Activated CD4-positive, alpha-beta memory T cell treated with anti-CD3 and anti-CD28 coated beads for 36 hours (primary cell): ENCODE measurements at regions not wholly inside any gene's neighbourhood (a gene's known extent, or its start where the extent isn't known, plus 50 kb on each side); places are given as distances from the start of the nearest gene placed in this dataset.

ENCODE experiments used
- CTCF ChIA-PET: fragments of 350-600 bp; sonication (Branson Sonifier 250); formaldehyde crosslinking; loops from one replicate; lab custom pipeline; 2021; ENCODE audit warnings: antibody characterized with exemption, inconsistent platforms; lab: Charles Lee
- POLR2A ChIA-PET: fragments of 350-600 bp; sonication (Branson Sonifier 250); formaldehyde crosslinking; loops from one replicate; lab custom pipeline; 2021; ENCODE audit warnings: antibody characterized with exemption; lab: Charles Lee
- DNase-seq: peaks from one replicate; pipeline ENCODE4 v3.0.0-alpha.2; 2020
- H3K27ac Mint-ChIP-seq: one replicate; pipeline ENCODE4 v1.8.0; 2021; ENCODE audit warnings: mixed read lengths
- H3K27me3 Mint-ChIP-seq: one replicate; pipeline ENCODE4 v1.8.0; 2021; ENCODE audit warnings: mixed read lengths
- H3K36me3 Mint-ChIP-seq: one replicate; pipeline ENCODE4 v1.8.0; 2021; ENCODE audit warnings: mixed read lengths
- H3K4me1 Mint-ChIP-seq: one replicate; pipeline ENCODE4 v1.8.0; 2021; ENCODE audit warnings: low read depth, mixed read lengths
- H3K4me3 Mint-ChIP-seq: one replicate; pipeline ENCODE4 v1.8.0; 2021; ENCODE audit warnings: mild to moderate bottlenecking, mixed read lengths
- H3K9me3 Mint-ChIP-seq: one replicate; pipeline ENCODE4 v1.8.0; 2021; ENCODE audit warnings: mixed read lengths
- intact Hi-C: fragments of 100-400 bp; cut with micrococcal nuclease; formaldehyde crosslinking; loops from one replicate; pipeline ENCODE4 v1.15.1; 2023

GRCh38 chr7:116390363-116390762 lies 109.2 kb upstream of the CAV2 start:
- POLR2A ChIA-PET: no interaction called here
- CTCF ChIA-PET: no interaction called here
- no peaks in the 10 kb centered on the region for H3K9me3 Mint-ChIP-seq

GRCh38 chr7:116392806-116393205 lies 106.7 kb upstream of the CAV2 start:
- intact Hi-C loops: no loop called here
- ChIA-PET CTCF (no interaction called here), POLR2A (no interaction called here)
- no peaks in the 10 kb centered on the region for H3K36me3 Mint-ChIP-seq
- no peak overlapping the region for H3K27ac Mint-ChIP-seq
- H3K4me3 Mint-ChIP-seq: no peak overlapping the region
- no peaks in the 10 kb centered on the region for H3K4me1 Mint-ChIP-seq
- H3K27me3 Mint-ChIP-seq: peaks cover 7% of the 10 kb centered on the region
- peaks cover 2% of the 10 kb centered on the region for H3K9me3 Mint-ChIP-seq
- DNase-seq: no peak

More at GRCh38 chr7:116390363-116390762, 109.2 kb upstream of the CAV2 start:
- Mint-ChIP-seq H3K27ac (no peak overlapping the region), H3K4me3 (no peak overlapping the region), H3K4me1 (no peaks in the 10 kb centered on the region), H3K27me3 (peaks cover 5% of the 10 kb centered on the region), H3K36me3 (no peaks in the 10 kb centered on the region)
- intact Hi-C loops: no loop called here
- DNase-seq: no peak

- ChIA-PET POLR2A (no interaction called here), CTCF (no interaction called here)
- H3K27me3 Mint-ChIP-seq: peaks cover 9% of the 10 kb centered on the region
- H3K36me3 Mint-ChIP-seq: no peaks in the 10 kb centered on the region
- H3K4me3 Mint-ChIP-seq: no peak overlapping the region
- no peak overlapping the region for H3K27ac Mint-ChIP-seq
- H3K9me3 Mint-ChIP-seq: peaks cover 4% of the 10 kb centered on the region
- no peak for DNase-seq
- H3K4me1 Mint-ChIP-seq: no peaks in the 10 kb centered on the region
- intact Hi-C loops: no loop called here
Measured at GRCh38 chr7:116393654-116394053, 105.9 kb upstream of the CAV2 start.

GRCh38 chr7:116394106-116394505 lies 105.4 kb upstream of the CAV2 start:
- Mint-ChIP-seq H3K27ac (no peak overlapping the region), H3K4me3 (no peak overlapping the region), H3K4me1 (no peaks in the 10 kb centered on the region), H3K27me3 (peaks cover 9% of the 10 kb centered on the region), H3K36me3 (no peaks in the 10 kb centered on the region), H3K9me3 (peaks cover 4% of the 10 kb centered on the region)
- intact Hi-C loops: no loop called here
- DNase-seq: no peak
- ChIA-PET POLR2A (no interaction called here), CTCF (no interaction called here)

GRCh38 chr7:116395141-116395791 lies 104.3 kb upstream of the CAV2 start:
- H3K9me3 Mint-ChIP-seq: peaks cover 4% of the 10 kb centered on the region
- DNase-seq: no peak
- H3K27ac Mint-ChIP-seq: no peak overlapping the region
- POLR2A ChIA-PET: no interaction called here
- no peaks in the 10 kb centered on the region for H3K4me1 Mint-ChIP-seq
- CTCF ChIA-PET: no interaction called here
- H3K4me3 Mint-ChIP-seq: no peak overlapping the region
- H3K27me3 Mint-ChIP-seq: peaks cover 6% of the 10 kb centered on the region
- intact Hi-C loops: no loop called here
- no peaks in the 10 kb centered on the region for H3K36me3 Mint-ChIP-seq

GRCh38 chr7:116398672-116399071 lies 100.9 kb upstream of the CAV2 start:
- DNase-seq: no peak
- intact Hi-C loops: no loop called here
- CTCF ChIA-PET: no interaction called here

GRCh38 chr7:116399819-116400218 lies 99.7 kb upstream of the CAV2 start:
- Mint-ChIP-seq H3K9me3 (peaks cover 4% of the 10 kb centered on the region), H3K4me3 (no peak overlapping the region), H3K27ac (no peak overlapping the region), H3K36me3 (no peaks in the 10 kb centered on the region), H3K27me3 (peaks cover 6% of the 10 kb centered on the region), H3K4me1 (no peaks in the 10 kb centered on the region)
- DNase-seq: no peak
- ChIA-PET CTCF (no interaction called here), POLR2A (no interaction called here)
- intact Hi-C loops: no loop called here

More at GRCh38 chr7:116398672-116399071, 100.9 kb upstream of the CAV2 start:
- Mint-ChIP-seq H3K27me3 (peaks cover 6% of the 10 kb centered on the region), H3K4me1 (no peaks in the 10 kb centered on the region), H3K36me3 (no peaks in the 10 kb centered on the region), H3K27ac (no peak overlapping the region), H3K4me3 (no peak overlapping the region), H3K9me3 (peaks cover 4% of the 10 kb centered on the region)
- POLR2A ChIA-PET: no interaction called here

GRCh38 chr7:116400522-116400921 lies 99.0 kb upstream of the CAV2 start:
- Mint-ChIP-seq H3K4me1 (no peaks in the 10 kb centered on the region), H3K9me3 (peaks cover 4% of the 10 kb centered on the region), H3K27ac (no peak overlapping the region), H3K27me3 (peaks cover 9% of the 10 kb centered on the region), H3K4me3 (no peak overlapping the region), H3K36me3 (no peaks in the 10 kb centered on the region)
- no peak for DNase-seq
- intact Hi-C loops: no loop called here
- ChIA-PET POLR2A (no interaction called here), CTCF (no interaction called here)

- Mint-ChIP-seq H3K9me3 (peaks cover 4% of the 10 kb centered on the region), H3K27me3 (peaks cover 9% of the 10 kb centered on the region), H3K4me3 (no peak overlapping the region), H3K4me1 (no peaks in the 10 kb centered on the region), H3K27ac (no peak overlapping the region), H3K36me3 (no peaks in the 10 kb centered on the region)
- CTCF ChIA-PET: no interaction called here
- POLR2A ChIA-PET: no interaction called here
- no peak for DNase-seq
- intact Hi-C loops: no loop called here
Measured at GRCh38 chr7:116401711-116402110, 97.8 kb upstream of the CAV2 start.

- intact Hi-C loops: no loop called here
- H3K36me3 Mint-ChIP-seq: no peaks in the 10 kb centered on the region
- no peak overlapping the region for H3K27ac Mint-ChIP-seq
- H3K4me3 Mint-ChIP-seq: no peak overlapping the region
- ChIA-PET CTCF (no interaction called here), POLR2A (no interaction called here)
- H3K9me3 Mint-ChIP-seq: no peaks in the 10 kb centered on the region
- H3K4me1 Mint-ChIP-seq: no peaks in the 10 kb centered on the region
- DNase-seq: no peak
- H3K27me3 Mint-ChIP-seq: peaks cover 9% of the 10 kb centered on the region
Measured at GRCh38 chr7:116403265-116403664, 96.3 kb upstream of the CAV2 start.

GRCh38 chr7:116404389-116404788 lies 95.1 kb upstream of the CAV2 start:
- intact Hi-C loops: no loop called here
- CTCF ChIA-PET: no interaction called here
- POLR2A ChIA-PET: no interaction called here
- DNase-seq: no peak
- Mint-ChIP-seq H3K4me3 (no peak overlapping the region), H3K27ac (no peak overlapping the region), H3K4me1 (no peaks in the 10 kb centered on the region), H3K36me3 (no peaks in the 10 kb centered on the region), H3K27me3 (peaks cover 9% of the 10 kb centered on the region), H3K9me3 (no peaks in the 10 kb centered on the region)

GRCh38 chr7:116405810-116406209 lies 93.7 kb upstream of the CAV2 start:
- H3K36me3 Mint-ChIP-seq: no peaks in the 10 kb centered on the region
- no peak overlapping the region for H3K27ac Mint-ChIP-seq
- H3K4me3 Mint-ChIP-seq: no peak overlapping the region
- intact Hi-C loops: no loop called here
- H3K9me3 Mint-ChIP-seq: no peaks in the 10 kb centered on the region
- ChIA-PET POLR2A (no interaction called here), CTCF (no interaction called here)
- H3K27me3 Mint-ChIP-seq: peaks cover 9% of the 10 kb centered on the region
- DNase-seq: no peak
- no peaks in the 10 kb centered on the region for H3K4me1 Mint-ChIP-seq

- CTCF ChIA-PET: no interaction called here
- DNase-seq: no peak
- Mint-ChIP-seq H3K27me3 (peaks cover 9% of the 10 kb centered on the region), H3K4me3 (no peak overlapping the region), H3K27ac (no peak overlapping the region), H3K9me3 (no peaks in the 10 kb centered on the region), H3K4me1 (no peaks in the 10 kb centered on the region), H3K36me3 (no peaks in the 10 kb centered on the region)
- POLR2A ChIA-PET: no interaction called here
- intact Hi-C loops: no loop called here
Measured at GRCh38 chr7:116407165-116407564, 92.4 kb upstream of the CAV2 start.
